HG02571 (cell line): ENCODE measurements at regions not wholly inside any gene's neighbourhood (a gene's known extent, or its start where the extent isn't known, plus 50 kb on each side); places are given as distances from the start of the nearest gene placed in this dataset.

ENCODE experiments used
- ATAC-seq: cut with Tn5 transposase; IDR thresholded peaks from one replicate; pipeline ENCODE4 v1.9.1; 2021; ENCODE audit warnings: mild to moderate bottlenecking, moderate library complexity; ENCODE audit not compliant: unreplicated experiment

DNA sequence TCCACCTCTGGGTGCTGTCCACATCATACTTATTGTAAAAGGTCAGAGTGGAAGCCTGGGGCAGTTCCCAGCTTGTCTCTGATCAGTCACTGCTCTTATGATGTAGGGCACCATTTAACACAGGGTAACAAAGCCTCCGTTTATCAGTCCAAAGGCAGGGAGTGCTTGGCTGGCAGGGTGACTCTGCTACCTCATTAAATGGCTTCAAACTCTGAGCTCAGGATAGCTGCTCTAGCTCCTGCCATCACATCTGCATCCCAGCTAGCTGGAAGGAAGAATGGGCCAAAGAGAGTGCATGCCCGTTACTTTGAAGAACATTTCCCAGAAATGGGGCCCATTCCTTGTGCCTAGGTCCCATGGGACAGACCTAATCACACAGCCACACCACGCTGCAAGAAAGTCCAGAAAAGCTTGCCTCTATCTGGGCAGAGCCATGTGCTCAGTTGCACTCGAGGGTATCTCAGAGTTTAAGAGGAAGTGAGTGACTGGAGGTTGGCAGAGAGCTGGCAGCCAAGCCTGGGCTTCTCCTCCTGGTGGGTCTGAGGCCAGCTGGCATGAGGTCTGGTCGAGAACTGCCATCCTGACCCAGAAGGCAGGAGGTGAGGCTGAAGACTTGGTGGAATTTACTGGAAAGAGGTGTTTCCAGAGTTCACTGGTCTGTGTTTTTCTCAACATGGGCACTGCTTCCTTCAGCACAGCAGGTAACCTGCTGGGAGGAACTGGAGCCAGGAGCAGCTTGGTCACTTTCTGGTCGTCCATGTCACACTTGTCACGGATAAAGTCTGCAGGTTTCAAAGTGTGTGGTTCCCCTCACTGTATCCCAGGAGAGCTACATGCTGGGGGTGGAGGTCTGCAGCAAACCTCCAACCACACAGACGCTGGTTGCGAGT is 935.7 kb downstream of the BRD1 start:
- no peak for ATAC-seq

- no peak for ATAC-seq
Measured at GRCh38 chr22:48890693-48891554, 936.7 kb downstream of the BRD1 start.

- no peak for ATAC-seq
Measured at GRCh38 chr22:48889887-48890692, 937.6 kb downstream of the BRD1 start.

GRCh38 chr22:48889209-48889830 is 938.4 kb downstream of the BRD1 start:
- ATAC-seq = no peak

DNA sequence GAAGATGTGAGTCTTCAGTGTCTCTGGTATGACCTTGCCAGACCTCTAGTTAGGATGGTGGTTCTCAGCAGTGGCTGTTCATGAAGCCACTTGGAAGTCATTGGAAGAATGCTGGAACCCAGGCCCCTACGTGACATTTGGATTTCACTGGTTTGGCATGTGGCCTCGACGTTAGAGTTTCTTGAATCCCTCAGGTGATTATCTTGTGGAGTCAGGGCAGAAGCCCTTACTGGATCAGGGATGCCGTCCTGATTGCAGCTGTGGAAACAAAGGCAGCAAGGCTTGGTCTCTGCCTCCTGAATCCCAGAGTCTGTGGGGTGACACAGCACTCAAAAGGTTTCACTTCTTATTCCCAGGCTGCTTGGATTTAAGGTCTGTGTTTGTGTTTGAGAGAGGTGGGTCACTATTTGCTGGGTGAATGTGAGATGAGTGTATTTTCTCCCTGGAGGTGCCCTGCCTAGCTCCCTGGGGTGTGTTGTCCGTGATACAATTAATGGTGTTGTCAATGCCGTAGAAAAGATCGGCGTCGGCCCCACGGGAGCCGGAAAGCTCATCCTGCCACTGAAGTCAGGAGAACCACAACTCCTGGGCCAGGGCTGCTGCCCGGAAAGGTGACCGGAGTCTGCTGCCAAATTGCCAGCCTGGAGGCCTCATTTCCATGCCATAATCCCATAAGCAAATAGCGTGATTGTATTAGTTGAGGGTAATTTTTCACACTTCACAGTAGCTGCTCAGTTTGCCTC is 939.0 kb downstream of the BRD1 start:
- no peak for ATAC-seq

DNA sequence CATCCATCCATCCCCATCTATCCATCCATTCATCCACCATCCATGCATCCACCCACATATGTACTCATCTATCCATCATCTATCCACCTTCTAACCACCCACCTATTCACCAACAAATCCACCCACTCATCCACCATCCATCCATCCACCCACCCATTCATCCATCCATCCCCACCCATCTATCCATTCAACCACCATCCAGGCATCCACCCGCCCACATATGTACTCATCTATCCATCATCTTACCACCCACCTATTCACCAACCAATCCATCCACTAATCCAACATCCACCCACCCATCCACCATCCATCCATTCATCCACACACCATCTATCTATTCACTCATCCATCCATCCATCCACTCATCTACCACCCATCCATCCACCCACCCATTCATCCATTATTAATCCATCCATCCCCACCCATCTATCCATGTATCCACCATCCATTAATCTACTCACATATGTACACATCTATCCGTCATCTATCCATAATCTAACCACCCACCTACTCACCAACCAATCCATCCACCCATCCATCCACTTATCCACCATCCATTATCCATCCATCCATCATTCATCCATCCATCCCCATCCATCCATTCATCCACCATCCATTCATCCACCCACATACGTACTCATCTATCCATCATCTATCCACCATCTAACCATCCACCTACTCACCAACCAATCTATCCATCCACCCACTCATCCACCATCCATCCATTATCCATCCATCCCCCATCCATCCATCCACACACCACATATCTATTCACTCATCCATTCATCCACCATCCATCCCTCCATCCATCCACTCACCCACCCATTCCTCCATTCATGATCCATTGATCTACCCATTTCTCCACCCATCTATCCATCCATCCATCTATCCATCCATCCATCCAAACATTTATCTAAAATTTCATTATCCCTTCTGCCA is 940.0 kb downstream of the BRD1 start:
- ATAC-seq = no peak

GRCh38 chr22:48886604-48887393 is 940.9 kb downstream of the BRD1 start:
- no peak for ATAC-seq

DNA sequence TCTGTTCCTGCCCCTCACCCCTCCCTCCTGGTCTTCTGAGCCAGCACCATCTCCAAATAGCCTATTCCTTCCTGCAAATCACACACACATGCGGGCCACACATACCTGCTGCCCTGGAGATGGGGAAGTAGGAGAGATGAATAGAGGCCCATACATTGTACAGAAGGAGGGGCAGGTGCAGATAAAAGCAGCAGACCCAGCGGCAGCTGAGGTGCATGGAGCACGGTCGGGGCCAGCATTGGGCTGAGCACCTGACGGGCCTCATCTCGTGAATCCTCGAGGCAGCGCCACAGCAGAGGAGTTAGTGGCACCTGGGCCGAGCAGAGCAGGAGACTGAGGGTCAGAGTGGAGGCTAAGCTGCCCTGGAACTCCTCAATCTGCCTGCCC is 941.8 kb downstream of the BRD1 start:
- no peak for ATAC-seq

DNA sequence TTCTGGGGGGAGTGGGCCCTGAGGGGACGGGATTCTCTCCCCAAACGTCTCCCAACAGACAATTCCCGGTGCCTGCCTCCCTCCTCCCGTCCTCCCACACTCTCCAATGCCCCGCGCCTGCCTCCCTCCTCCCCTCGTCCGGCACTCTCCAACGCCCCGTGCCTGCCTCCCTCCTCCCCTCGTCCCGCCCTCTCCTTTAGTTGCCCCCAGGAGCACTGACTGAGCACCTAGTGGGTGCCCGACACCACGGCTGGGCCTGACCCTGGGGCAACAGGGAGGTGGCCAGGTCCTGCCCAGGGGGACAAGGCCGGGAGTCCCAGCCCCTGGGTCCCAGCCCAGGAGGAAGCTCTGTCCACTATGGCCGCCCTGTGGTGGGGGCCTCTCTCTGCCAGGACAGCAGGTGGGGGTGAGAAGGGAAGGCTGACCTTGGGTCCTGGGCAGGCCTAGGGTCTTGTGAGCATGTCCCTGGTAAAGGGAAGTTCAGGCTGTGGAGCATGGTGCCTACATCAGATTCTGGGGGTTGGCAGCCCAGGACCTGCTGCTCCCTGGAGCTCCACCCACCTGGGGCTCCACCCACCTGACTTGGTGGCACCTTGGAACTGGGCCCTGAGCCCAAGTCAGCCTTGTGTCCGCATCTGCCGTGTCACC is 942.3 kb downstream of the BRD1 start:
- ATAC-seq = no peak

DNA sequence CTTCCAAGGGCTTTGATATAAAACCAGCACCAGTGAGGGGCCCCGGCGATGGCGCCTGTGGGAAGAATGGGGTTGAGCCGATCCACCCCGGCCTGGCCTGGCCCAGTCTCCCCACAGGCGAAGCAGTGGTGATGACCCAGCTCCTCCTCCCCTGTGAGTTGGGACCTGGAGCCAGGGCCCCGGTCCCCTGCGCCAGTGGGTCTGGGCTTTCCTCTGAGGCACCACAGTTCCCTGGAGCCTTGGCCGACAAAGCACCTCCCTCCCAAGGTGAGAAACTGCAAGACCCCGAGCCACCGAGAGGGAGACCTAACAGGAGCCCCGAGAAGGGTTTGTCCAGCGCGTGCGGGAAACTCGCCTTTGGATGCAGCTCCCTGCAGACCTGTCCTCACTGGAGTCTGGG is 942.9 kb downstream of the BRD1 start:
- ATAC-seq = no peak

- no peak for ATAC-seq
Measured at GRCh38 chr22:48884324-48884723, 943.3 kb downstream of the BRD1 start.

GRCh38 chr22:48883211-48883960 is 944.3 kb downstream of the BRD1 start:
- no peak for ATAC-seq

- ATAC-seq = no peak
Measured at GRCh38 chr22:48882636-48883200, 945.0 kb downstream of the BRD1 start.

DNA sequence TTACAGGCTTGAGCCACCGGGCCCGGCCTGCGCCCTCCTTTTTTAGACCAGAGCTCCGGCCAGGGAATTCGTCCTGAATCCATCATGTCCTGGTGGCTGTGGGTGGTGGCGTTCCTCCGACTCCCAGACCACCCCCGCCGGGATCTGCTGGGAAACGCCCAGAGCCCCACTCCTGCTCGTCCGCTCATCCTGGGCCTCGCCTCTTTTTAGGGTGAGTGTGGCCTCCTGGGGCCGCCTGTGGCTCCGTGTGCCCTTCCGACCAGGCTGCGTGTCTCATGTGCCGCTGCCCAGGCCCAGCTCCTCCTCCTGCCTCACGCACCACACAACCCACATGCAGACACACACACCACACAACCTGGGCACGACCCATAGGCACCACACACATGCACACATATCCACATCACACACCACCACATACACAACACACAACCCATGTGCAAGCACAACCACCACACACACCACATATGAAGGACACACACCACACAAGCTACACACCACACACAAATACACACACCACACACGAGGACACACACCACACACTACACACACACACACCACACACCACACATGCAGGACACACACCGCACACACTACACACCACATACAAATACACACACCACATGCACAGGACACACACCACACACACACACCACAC is 946.2 kb downstream of the BRD1 start:
- ATAC-seq = no peak

GRCh38 chr22:48880749-48881148 is 946.9 kb downstream of the BRD1 start:
- ATAC-seq = no peak

DNA sequence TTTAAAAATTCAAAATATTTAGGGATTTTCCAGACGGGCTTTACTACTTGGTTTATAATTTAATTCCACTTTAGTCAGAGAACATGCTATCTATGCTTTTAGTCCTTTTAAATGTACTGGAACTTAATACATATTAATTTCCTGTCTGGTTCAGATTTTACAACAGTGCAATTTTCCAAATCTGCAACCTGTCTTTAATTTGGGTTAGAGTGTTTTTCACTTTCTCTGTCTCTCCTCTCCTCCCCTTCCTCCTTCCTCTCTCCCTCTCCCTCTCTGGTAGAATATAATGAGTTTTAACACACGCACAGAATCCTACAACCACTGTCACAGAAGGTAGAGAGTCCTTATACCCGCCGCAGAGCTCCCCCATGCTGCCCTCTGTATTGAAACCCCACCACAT is 950.7 kb downstream of the BRD1 start:
- no peak for ATAC-seq
